WTC11 (cell line): ENCODE measurements at regions not wholly inside any gene's neighbourhood (a gene's known extent, or its start where the extent isn't known, plus 50 kb on each side); places are given as distances from the start of the nearest gene placed in this dataset.

ENCODE experiments used
- ATAC-seq: fragments of 200-7000 bp; cut with Tn5 transposase; 2 replicates; pipeline ENCODE4 v1.10.0; 2021; ENCODE audit warnings: mild to moderate bottlenecking, moderate library complexity
- CTCF ChIA-PET: fragments of 300-600 bp; sonication (Branson Sonifier 250); formaldehyde crosslinking; loops from one replicate; lab custom pipeline; 2021; ENCODE audit warnings: antibody characterized with exemption; lab: Charles Lee
- POLR2A ChIA-PET: fragments of 350-600 bp; sonication (Branson Sonifier 250); formaldehyde crosslinking; loops from one replicate; lab custom pipeline; 2021; ENCODE audit warnings: antibody characterized with exemption; lab: Charles Lee
- DNase-seq: peaks from one replicate; pipeline ENCODE4 v3.0.0; 2021; ENCODE audit warnings: low spot score
- H3K27ac Mint-ChIP-seq: 2 replicates; pipeline ENCODE4 v1.8.0; 2021; ENCODE audit warnings: mixed read lengths
- H3K27me3 Mint-ChIP-seq: 2 replicates; pipeline ENCODE4 v1.8.0; 2021; ENCODE audit warnings: low read depth, mild to moderate bottlenecking, moderate library complexity, mixed read lengths
- H3K36me3 Mint-ChIP-seq: 2 replicates; pipeline ENCODE4 v1.8.0; 2021; ENCODE audit warnings: mixed read lengths
- H3K4me1 Mint-ChIP-seq: 2 replicates; pipeline ENCODE4 v1.8.0; 2022; ENCODE audit warnings: mixed read lengths
- H3K4me3 Mint-ChIP-seq: 2 replicates; pipeline ENCODE4 v1.8.0; 2021; ENCODE audit warnings: mild to moderate bottlenecking, moderate library complexity, mixed read lengths
- H3K9me3 Mint-ChIP-seq: 2 replicates; pipeline ENCODE4 v1.8.0; 2021; ENCODE audit warnings: mixed read lengths
- EMX1 ChIP-seq: fragments of 250-450 bp; sonication (Bioruptor Pico); IDR thresholded peaks from 2 replicates; pipeline ENCODE4 v1.8.0; 2021; ENCODE audit warnings: mild to moderate bottlenecking
- ESRRA ChIP-seq: sonication (generic); formaldehyde crosslinking; IDR thresholded peaks from 2 replicates; pipeline ENCODE4 v1.8.1; 2022; ENCODE audit warnings: mild to moderate bottlenecking, missing genetic modification reagents, borderline replicate concordance
- FOXJ3 ChIP-seq: sonication (generic); formaldehyde crosslinking; IDR thresholded peaks from 2 replicates; pipeline ENCODE4 v1.9.0; 2021; ENCODE audit warnings: missing genetic modification reagents, mild to moderate bottlenecking, borderline replicate concordance
- JUN ChIP-seq: sonication (generic); formaldehyde crosslinking; IDR thresholded peaks from 2 replicates; pipeline ENCODE4 v1.8.0; 2023; ENCODE audit warnings: mild to moderate bottlenecking, missing genetic modification reagents
- KAT7 ChIP-seq: sonication (generic); formaldehyde crosslinking; IDR thresholded peaks from 2 replicates; pipeline ENCODE4 v1.8.1; 2023; ENCODE audit warnings: missing genetic modification reagents, mild to moderate bottlenecking, borderline replicate concordance
- MXD4 ChIP-seq: fragments of 250-450 bp; sonication (Bioruptor Pico); IDR thresholded peaks from 2 replicates; pipeline ENCODE4 v1.8.0; 2021; ENCODE audit warnings: mild to moderate bottlenecking, moderate library complexity, borderline replicate concordance
- ZNF121 ChIP-seq: sonication (generic); formaldehyde crosslinking; IDR thresholded peaks from 2 replicates; pipeline ENCODE4 v1.8.0; 2023; ENCODE audit warnings: missing genetic modification reagents
- ZNF416 ChIP-seq: fragments of 250-450 bp; sonication (Bioruptor Pico); IDR thresholded peaks from 2 replicates; pipeline ENCODE4 v1.9.0; 2021; ENCODE audit warnings: mild to moderate bottlenecking, inconsistent platforms
- TF ChIP-seq, protein P1 (sequence below): sonication (generic); formaldehyde crosslinking; IDR thresholded peaks from 2 replicates; pipeline ENCODE4 v1.8.1; 2022; ENCODE audit warnings: mild to moderate bottlenecking, moderate library complexity, missing genetic modification reagents
- TF ChIP-seq, protein P2 (sequence below): fragments of 250-450 bp; sonication (Bioruptor Pico); IDR thresholded peaks from 2 replicates; pipeline ENCODE4 v2.1.2; 2022; ENCODE audit warnings: mild to moderate bottlenecking, moderate library complexity
- TF ChIP-seq, protein P3 (sequence below): fragments of 200-600 bp; IDR thresholded peaks from 2 replicates; pipeline ENCODE4 v1.8.0; 2022; ENCODE audit warnings: antibody characterized with exemption
- TF ChIP-seq, protein P4 (sequence below): sonication (generic); formaldehyde crosslinking; conservative IDR thresholded peaks from 2 replicates; pipeline ENCODE4 v1.8.1; 2022; ENCODE audit warnings: mild to moderate bottlenecking, missing genetic modification reagents
- TF ChIP-seq, protein P5 (sequence below): sonication (generic); formaldehyde crosslinking; IDR thresholded peaks from 2 replicates; pipeline ENCODE4 v1.8.0; 2022; ENCODE audit warnings: mild to moderate bottlenecking, missing genetic modification reagents
- TF ChIP-seq, protein P6 (sequence below): fragments of 250-450 bp; sonication (Bioruptor Pico); IDR thresholded peaks from 2 replicates; pipeline ENCODE4 v1.9.0; 2021; ENCODE audit warnings: mild to moderate bottlenecking
- TF ChIP-seq, protein P7 (sequence below): fragments of 250-450 bp; sonication (Bioruptor Pico); IDR thresholded peaks from 2 replicates; pipeline ENCODE4 v1.9.0; 2021; ENCODE audit warnings: mild to moderate bottlenecking, borderline replicate concordance

DNA sequence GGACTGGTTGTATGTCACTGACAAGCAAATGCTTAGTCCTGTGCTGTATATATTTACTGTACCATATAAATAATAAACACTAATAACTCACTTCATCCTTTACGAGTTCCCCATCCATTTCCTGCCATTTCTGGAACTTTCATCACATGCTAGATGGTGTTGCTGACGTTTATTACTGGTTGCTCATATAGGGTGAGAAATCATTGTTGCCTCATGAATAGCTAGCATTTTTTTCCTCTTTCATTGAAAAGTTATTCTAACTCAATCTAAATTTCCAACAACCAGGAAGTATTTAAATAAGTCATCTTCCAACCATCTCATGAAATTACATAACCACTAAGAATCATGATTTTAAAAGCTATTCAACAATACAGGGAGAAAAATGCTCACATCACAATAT, 88.6 kb upstream of the RCN1 start:
- Mint-ChIP-seq H3K36me3 (no peaks in the 10 kb centered on the region), H3K4me1 (peaks cover 6% of the 10 kb centered on the region; the same call in 1 of the 2 replicates), H3K4me3 (no peak overlapping the region), H3K27me3 (peaks cover 3% of the 10 kb centered on the region; the same call in 1 of the 2 replicates), H3K27ac (no peak overlapping the region), H3K9me3 (no peaks in the 10 kb centered on the region)
- ATAC-seq, result no peak
- TF ChIP-seq, protein P1, sequence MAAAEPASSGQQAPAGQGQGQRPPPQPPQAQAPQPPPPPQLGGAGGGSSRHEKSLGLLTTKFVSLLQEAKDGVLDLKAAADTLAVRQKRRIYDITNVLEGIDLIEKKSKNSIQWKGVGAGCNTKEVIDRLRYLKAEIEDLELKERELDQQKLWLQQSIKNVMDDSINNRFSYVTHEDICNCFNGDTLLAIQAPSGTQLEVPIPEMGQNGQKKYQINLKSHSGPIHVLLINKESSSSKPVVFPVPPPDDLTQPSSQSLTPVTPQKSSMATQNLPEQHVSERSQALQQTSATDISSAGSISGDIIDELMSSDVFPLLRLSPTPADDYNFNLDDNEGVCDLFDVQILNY (CRISPR knock-in tag), result no peak
- TF ChIP-seq, protein P2, sequence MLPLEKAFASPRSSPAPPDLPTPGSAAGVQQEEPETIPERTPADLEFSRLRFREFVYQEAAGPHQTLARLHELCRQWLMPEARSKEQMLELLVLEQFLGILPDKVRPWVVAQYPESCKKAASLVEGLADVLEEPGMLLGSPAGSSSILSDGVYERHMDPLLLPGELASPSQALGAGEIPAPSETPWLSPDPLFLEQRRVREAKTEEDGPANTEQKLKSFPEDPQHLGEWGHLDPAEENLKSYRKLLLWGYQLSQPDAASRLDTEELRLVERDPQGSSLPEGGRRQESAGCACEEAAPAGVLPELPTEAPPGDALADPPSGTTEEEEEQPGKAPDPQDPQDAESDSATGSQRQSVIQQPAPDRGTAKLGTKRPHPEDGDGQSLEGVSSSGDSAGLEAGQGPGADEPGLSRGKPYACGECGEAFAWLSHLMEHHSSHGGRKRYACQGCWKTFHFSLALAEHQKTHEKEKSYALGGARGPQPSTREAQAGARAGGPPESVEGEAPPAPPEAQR (CRISPR knock-in tag), result no peak
- TF ChIP-seq MXD4 (no peak), ZNF416 (no peak), EMX1 (no peak), ESRRA (CRISPR knock-in tag) (no peak), FOXJ3 (CRISPR knock-in tag) (no peak), KAT7 (CRISPR knock-in tag) (no peak)
- TF ChIP-seq, protein P3, sequence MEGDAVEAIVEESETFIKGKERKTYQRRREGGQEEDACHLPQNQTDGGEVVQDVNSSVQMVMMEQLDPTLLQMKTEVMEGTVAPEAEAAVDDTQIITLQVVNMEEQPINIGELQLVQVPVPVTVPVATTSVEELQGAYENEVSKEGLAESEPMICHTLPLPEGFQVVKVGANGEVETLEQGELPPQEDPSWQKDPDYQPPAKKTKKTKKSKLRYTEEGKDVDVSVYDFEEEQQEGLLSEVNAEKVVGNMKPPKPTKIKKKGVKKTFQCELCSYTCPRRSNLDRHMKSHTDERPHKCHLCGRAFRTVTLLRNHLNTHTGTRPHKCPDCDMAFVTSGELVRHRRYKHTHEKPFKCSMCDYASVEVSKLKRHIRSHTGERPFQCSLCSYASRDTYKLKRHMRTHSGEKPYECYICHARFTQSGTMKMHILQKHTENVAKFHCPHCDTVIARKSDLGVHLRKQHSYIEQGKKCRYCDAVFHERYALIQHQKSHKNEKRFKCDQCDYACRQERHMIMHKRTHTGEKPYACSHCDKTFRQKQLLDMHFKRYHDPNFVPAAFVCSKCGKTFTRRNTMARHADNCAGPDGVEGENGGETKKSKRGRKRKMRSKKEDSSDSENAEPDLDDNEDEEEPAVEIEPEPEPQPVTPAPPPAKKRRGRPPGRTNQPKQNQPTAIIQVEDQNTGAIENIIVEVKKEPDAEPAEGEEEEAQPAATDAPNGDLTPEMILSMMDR, result no peak
- TF ChIP-seq, protein P4, sequence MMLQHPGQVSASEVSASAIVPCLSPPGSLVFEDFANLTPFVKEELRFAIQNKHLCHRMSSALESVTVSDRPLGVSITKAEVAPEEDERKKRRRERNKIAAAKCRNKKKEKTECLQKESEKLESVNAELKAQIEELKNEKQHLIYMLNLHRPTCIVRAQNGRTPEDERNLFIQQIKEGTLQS (CRISPR knock-in tag), result no peak
- TF ChIP-seq, protein P5, sequence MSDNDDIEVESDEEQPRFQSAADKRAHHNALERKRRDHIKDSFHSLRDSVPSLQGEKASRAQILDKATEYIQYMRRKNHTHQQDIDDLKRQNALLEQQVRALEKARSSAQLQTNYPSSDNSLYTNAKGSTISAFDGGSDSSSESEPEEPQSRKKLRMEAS (CRISPR knock-in tag), result no peak
- DNase-seq, result no peak
- CTCF ChIA-PET, result interaction anchor here (0.7 to 1.7 kb wide), 2 partner anchors 47 to 59 kb away, joined by 3 to 4 read pairs; no protein-coding TSS in a partner anchor
- POLR2A ChIA-PET, result no interaction called here

DNA sequence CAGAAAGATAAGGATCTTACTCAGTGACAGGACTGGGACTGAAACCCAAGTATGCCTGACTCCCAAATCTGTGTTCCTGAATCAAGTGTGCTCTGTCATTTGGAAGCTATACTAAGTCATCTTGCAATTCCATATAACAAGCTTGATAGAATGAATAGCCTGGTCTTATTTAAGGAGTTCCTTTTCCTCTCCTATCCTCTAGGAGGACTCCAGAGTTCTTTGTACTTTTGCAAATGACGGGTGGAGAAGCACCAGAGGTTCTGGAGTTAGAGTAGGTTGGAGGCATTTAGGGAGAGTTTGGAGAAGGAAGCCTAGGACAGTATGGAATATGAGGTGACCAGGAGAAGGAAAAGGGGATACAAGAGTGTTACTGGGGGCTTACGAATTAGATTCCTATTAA, 92.9 kb upstream of the RCN1 start:
- CTCF ChIA-PET, result interaction anchor here (1.0 to 3.2 kb wide), 4 partner anchors 9 to 234 kb away, joined by 3 to 14 read pairs (median 7); no protein-coding TSS in a partner anchor
- ATAC-seq, result peak; percentile 57
- Mint-ChIP-seq H3K4me3 (no peak overlapping the region), H3K27me3 (peaks cover 3% of the 10 kb centered on the region; the same call in 1 of the 2 replicates), H3K9me3 (no peaks in the 10 kb centered on the region), H3K27ac (no peak overlapping the region), H3K36me3 (no peaks in the 10 kb centered on the region), H3K4me1 (peaks cover 2% of the 10 kb centered on the region; the same call in 1 of the 2 replicates)
- DNase-seq, result no peak
- POLR2A ChIA-PET, result no interaction called here
- TF ChIP-seq KAT7 (CRISPR knock-in tag) (no peak), ZNF121 (no peak), ZNF416 (no peak), JUN (CRISPR knock-in tag) (no peak)
- TF ChIP-seq, protein P6, sequence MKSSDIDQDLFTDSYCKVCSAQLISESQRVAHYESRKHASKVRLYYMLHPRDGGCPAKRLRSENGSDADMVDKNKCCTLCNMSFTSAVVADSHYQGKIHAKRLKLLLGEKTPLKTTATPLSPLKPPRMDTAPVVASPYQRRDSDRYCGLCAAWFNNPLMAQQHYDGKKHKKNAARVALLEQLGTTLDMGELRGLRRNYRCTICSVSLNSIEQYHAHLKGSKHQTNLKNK (CRISPR knock-in tag), result no peak
- TF ChIP-seq, protein P7, sequence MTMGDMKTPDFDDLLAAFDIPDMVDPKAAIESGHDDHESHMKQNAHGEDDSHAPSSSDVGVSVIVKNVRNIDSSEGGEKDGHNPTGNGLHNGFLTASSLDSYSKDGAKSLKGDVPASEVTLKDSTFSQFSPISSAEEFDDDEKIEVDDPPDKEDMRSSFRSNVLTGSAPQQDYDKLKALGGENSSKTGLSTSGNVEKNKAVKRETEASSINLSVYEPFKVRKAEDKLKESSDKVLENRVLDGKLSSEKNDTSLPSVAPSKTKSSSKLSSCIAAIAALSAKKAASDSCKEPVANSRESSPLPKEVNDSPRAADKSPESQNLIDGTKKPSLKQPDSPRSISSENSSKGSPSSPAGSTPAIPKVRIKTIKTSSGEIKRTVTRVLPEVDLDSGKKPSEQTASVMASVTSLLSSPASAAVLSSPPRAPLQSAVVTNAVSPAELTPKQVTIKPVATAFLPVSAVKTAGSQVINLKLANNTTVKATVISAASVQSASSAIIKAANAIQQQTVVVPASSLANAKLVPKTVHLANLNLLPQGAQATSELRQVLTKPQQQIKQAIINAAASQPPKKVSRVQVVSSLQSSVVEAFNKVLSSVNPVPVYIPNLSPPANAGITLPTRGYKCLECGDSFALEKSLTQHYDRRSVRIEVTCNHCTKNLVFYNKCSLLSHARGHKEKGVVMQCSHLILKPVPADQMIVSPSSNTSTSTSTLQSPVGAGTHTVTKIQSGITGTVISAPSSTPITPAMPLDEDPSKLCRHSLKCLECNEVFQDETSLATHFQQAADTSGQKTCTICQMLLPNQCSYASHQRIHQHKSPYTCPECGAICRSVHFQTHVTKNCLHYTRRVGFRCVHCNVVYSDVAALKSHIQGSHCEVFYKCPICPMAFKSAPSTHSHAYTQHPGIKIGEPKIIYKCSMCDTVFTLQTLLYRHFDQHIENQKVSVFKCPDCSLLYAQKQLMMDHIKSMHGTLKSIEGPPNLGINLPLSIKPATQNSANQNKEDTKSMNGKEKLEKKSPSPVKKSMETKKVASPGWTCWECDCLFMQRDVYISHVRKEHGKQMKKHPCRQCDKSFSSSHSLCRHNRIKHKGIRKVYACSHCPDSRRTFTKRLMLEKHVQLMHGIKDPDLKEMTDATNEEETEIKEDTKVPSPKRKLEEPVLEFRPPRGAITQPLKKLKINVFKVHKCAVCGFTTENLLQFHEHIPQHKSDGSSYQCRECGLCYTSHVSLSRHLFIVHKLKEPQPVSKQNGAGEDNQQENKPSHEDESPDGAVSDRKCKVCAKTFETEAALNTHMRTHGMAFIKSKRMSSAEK (CRISPR knock-in tag), result no peak
